NCI-H146 treated with DMSO at 0.1 percent for 48 hours (cell line): ENCODE measurements at regions not wholly inside any gene's neighbourhood (a gene's known extent, or its start where the extent isn't known, plus 50 kb on each side); places are given as distances from the start of the nearest gene placed in this dataset.
"Not testable (repeated sequence)": the region's sequence is repeated elsewhere in the genome, so short reads cannot be mapped to it uniquely, and the experiment has no call there.

ENCODE experiments used
- DNase-seq: peaks from one replicate; lab custom pipeline; 2025; ENCODE audit not compliant: unreplicated experiment; lab: John Stamatoyannopoulos, UW

DNA sequence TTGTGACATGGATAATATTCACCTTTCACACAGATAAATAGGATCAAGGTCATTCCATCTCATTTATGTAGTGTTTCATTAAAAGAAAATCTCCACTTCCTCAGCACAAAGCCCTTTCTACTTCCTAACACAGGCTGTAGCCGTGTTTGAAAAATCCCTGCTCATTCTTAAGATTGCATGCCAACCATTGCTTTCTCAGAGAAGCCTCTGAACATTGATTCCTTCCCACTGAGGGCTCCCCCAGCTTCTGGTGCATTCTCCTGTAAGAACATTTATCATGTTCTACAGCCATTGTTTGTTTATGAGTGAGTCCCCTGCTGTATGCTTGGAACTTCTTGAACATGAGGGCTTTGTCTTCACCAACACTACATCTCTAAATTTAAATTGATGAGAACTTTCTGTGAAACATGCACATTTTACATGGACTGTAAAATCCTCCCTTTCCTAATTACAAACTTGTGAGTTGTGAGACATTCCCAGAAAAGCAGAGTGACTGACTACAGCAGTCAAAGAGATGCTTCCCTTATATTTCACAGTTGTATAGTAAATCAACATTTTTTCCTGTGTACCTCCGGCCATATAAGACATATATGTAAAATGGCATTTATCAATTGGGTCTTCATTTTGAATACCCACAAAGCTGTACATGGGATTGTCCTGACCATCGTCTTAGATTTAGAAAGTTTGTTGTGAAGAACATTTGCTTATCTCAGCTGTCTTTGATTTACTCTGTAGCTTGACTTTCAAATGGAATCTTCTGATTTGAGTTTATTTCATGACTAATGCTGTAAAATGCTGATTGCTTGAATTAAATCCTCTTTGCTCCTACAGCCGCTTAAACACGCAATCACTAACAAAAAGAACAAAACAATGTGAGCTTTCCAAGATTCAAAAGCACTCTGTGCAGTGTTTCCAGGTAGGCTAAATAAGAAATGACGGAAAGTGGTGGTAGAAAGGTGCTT lies 600.5 kb upstream of the SLIT2 start:
- DNase-seq: no peak

- DNase-seq: no peak
Measured at GRCh38 chr4:19645589-19645988, 606.1 kb upstream of the SLIT2 start.

DNA sequence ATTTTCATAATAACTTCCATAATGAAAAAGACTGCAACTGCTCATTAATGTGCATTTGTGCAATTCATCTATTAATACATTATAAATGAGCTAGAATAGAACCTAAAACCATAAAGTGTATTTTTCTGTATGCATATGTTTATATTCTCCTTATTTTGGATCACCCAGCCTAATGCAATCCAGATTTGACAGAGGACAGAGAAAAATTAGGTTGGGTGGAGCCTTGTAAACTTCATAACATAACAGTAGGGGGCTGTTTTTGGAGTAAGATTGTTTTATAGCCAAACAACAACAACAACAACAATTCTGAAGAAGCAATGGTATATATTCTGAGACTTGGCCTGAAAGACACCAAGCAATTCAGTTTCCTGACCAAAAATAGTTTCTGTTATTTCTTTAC lies 615.3 kb upstream of the SLIT2 start:
- DNase-seq: no peak

- DNase-seq: no peak
Measured at GRCh38 chr4:19631814-19632213, 619.9 kb upstream of the SLIT2 start.

DNA sequence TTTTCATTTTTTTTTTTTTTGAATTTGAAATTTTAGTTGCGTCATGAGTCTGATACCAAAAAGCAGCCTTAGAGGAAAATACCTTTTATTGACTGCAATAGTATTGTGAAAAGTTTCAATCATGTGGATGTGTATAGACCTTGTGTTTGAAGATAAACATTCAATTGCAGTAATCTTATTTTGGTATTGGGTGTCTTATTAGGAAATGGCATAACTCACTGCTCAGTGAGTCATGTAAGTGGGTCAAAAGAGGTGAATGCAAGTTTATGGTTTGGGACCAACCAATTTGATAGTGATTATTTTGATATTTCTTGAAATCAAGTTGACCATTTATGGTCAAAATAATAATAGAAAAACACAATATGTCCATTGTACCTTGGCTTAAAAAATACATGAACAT lies 627.8 kb upstream of the SLIT2 start:
- no peak for DNase-seq

GRCh38 chr4:19615086-19615689 lies 636.5 kb upstream of the SLIT2 start:
- no peak for DNase-seq

DNA sequence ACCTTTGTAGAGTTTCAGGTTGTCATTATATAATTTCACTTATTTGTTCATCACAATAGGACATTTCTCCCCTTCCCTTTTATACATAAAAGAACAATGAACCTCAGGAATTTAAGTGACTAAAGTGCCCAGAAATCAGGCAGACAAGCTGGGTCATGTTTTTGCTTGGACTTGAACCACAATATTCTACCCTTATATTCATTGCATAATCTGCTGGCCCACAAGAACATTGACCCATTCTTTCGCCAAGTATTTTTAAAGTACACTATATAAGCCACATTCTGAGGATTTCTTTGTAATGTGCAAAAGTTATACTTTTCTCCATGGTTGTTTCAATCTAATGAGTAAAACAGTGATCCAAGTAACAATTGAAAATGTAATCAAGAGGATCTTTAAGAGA lies 637.5 kb upstream of the SLIT2 start:
- no peak for DNase-seq

GRCh38 chr4:19596342-19596741 lies 655.4 kb upstream of the SLIT2 start:
- no peak for DNase-seq

GRCh38 chr4:19592391-19592790 lies 659.3 kb upstream of the SLIT2 start:
- DNase-seq: no peak

DNA sequence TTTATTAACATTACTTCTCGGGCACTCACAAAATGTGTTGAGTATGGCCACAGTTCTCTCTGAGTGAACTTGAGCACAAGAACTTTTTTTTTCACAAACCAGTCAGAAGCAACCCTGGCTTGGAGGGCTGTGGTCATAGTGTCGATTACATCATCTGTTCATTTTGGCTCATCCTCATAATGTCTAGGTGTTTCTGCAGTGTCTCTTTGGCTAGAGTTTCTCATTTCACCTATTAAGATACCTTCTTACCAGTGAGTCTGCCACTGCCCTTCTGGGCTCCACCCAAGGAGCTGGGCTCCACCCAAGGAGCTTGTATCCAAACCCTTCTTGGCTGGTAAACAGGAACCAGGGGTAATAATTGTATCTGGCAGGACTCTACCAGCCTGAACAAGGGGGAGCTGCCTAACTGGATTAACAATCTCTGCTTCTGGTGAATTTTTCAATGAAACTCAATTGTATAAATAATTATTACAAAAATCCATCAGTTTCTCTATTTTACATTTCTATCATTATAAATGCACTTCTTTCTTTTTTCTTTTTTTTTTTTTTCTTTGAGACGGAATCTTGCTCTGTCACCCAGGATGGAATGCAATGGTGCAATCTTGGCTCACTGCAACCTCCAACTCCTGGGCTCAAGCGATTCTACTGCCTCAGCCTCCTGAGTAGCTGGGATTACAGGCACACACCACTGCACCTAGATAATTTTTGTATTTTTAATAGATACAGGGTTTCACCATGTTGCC lies 667.7 kb upstream of the SLIT2 start:
- DNase-seq: no peak

GRCh38 chr4:19580095-19580494 lies 671.6 kb upstream of the SLIT2 start:
- DNase-seq: no peak

- no peak for DNase-seq
Measured at GRCh38 chr4:19579608-19580007, 672.1 kb upstream of the SLIT2 start.

GRCh38 chr4:19577097-19577496 lies 674.6 kb upstream of the SLIT2 start:
- DNase-seq: no peak

GRCh38 chr4:19575924-19576323 lies 675.8 kb upstream of the SLIT2 start:
- no peak for DNase-seq

- no peak for DNase-seq
Measured at GRCh38 chr4:19566041-19566440, 685.7 kb upstream of the SLIT2 start.

DNA sequence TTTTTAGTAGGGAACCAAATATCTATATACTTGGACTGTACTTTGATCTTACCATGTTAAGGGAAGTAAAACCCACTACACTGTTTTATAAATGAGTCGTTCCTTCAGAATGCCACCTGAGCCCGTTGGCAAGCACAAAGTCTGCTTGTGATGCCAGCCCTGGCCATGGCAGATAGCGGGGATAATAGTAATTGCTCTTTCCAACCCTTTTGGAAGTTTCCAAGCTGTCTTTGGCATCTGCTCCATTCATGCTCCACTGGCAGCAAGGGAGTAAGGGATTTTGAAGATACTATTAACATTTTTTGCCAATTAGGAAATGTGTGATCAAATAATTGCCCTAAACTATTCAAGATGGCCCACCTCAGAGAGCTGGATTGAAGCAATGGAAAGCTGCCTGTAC lies 689.2 kb upstream of the SLIT2 start:
- no peak for DNase-seq

DNA sequence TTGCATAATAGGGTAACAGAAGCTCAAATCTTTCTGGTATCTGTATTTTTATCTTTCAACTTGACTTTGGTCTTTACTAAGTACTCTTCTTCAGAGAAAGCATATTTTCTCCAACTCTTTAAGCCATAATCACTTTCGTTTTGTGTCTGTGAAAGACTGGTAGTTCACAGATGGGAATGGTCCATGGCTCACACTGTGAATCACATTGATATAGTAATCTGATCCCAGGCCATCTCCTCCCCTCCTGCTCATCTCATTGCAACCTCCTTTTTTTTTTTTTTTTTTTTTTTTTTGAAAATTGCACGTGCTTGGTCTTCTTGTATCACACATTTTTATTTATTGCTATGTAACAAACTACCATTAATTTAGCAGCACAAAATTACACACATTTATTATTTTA lies 694.5 kb upstream of the SLIT2 start:
- DNase-seq: peak; percentile 13

- not testable (repeated sequence) for DNase-seq
Measured at GRCh38 chr4:19556276-19556675, 695.4 kb upstream of the SLIT2 start.

GRCh38 chr4:19547463-19547862 lies 704.2 kb upstream of the SLIT2 start:
- DNase-seq: no peak

GRCh38 chr4:19544446-19545125 lies 707.1 kb upstream of the SLIT2 start:
- no peak for DNase-seq

DNA sequence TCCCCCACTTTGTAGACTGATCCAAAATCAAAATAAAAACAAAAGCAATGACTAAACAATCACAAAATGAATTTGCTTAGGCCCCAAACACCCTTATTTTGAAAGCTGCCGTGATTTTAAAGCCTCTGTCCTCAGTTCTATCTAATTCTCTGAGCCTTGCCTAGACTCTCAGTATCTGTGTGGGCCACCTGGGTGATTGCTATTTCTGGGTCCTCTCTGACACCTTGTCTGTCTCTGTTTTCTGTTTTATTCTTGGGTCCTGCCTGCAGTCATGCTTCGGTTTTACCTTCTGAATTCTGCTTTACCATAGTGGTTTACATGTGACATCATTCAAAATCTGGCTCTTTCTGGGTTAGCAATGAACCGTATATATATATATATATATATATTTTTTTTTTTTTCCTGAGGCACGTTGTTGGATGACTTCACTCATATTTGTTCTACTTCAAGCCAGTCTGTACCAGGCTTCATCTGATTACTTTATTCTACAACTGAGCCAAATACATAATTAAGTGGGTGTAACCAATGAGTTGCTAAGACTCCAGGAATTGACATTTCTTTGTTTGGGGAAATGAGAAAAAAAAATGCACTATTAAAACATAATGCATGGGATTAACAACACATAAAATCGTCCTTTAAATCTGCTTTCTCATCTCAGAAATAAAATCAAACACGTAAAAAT lies 710.7 kb upstream of the SLIT2 start:
- DNase-seq: no peak
